ENCODE measurements at regions not wholly inside any gene's neighbourhood (a gene's known extent, or its start where the extent isn't known, plus 50 kb on each side); places are given as distances from the start of the nearest gene placed in this dataset.

DNA sequence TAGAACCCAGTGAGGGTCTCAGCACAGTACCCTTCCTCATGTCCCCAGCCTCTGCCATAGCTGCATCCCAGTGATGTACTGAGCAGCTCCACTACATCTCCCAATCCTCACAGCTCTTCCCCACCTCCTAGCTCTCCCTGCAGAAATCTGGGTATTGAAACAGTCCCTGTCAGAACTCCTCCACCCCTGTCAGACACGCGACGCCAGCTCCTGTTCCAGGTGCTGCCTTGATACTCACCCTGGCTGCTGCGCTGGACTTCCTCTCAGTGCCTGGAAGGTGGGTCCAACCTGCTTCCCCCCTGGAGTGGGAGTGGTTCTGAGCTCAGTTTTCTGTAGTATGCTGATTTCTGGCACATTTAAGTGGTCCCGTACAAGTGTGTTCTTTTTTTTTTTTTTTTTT lies 160.9 kb upstream of the SLCO3A1 start:
- DNase-seq = no peak

GRCh38 chr15:91694131-91694830 lies 159.2 kb upstream of the SLCO3A1 start:
- peak; percentile 19 for DNase-seq

GRCh38 chr15:91694831-91695210 lies 158.7 kb upstream of the SLCO3A1 start:
- DNase-seq = no peak

DNA sequence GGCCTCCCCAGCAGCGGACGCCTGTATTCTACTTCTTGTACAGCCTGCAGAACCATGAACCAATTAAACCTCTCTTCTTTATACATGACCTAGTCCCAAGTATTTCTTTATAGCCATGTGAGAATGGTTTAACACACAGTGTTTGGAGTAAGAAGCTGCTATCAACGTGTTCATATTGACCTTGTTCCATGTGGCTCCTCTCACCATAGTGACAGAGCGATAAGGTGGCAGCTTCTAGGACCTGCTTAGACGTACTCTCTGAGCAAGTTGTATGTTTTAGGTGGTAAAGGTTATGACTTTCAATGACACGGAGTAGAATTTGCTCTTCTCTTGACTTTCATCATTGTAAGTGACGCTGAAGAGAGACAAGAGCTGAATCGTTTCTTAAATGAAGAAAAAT lies 157.7 kb upstream of the SLCO3A1 start:
- DNase-seq = no peak

GRCh38 chr15:91696981-91697380 lies 156.5 kb upstream of the SLCO3A1 start:
- no peak for DNase-seq

DNA sequence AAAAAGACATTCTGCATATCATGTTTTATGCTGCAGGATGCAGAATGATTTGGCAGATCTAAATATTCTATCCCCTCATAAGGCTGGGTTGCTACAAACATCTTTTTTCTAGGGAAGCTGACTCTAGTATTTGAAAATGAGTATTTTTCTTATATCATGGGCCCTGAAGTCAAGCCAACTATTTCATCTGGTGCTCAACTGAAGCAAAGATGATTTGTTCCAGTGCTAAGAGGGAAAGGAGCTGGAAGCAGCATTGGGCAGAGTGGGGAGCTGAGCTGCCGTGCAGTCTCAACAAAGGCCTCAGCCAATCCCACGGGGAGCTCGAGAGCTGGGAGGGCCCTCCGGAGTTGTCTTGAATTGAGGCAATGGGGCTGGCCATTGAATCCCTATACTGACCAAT lies 155.3 kb upstream of the SLCO3A1 start:
- DNase-seq = no peak

DNA sequence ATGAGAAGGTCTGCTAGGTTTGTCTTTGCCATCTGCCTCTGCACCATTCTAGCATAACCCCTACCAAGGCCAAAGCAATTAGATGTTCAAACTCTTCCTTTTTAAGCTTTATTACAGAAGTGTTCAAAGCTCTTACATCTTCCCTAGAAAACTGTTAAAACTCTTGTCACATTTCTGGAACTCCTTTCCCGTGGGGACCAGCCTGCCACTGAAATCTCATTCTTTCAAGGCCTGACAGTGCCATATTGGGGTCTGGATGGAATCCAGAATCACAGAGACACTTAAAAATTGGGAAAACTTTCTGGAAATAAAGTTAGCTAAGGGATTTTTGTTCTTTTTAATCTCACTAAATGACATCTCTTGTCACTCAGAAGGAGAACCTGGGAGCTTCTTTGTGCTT lies 153.8 kb upstream of the SLCO3A1 start:
- no peak for DNase-seq

GRCh38 chr15:91703274-91703673 lies 150.2 kb upstream of the SLCO3A1 start:
- no peak for DNase-seq

- no peak for DNase-seq
Observed at GRCh38 chr15:91704343-91704742, 149.2 kb upstream of the SLCO3A1 start.

DNA sequence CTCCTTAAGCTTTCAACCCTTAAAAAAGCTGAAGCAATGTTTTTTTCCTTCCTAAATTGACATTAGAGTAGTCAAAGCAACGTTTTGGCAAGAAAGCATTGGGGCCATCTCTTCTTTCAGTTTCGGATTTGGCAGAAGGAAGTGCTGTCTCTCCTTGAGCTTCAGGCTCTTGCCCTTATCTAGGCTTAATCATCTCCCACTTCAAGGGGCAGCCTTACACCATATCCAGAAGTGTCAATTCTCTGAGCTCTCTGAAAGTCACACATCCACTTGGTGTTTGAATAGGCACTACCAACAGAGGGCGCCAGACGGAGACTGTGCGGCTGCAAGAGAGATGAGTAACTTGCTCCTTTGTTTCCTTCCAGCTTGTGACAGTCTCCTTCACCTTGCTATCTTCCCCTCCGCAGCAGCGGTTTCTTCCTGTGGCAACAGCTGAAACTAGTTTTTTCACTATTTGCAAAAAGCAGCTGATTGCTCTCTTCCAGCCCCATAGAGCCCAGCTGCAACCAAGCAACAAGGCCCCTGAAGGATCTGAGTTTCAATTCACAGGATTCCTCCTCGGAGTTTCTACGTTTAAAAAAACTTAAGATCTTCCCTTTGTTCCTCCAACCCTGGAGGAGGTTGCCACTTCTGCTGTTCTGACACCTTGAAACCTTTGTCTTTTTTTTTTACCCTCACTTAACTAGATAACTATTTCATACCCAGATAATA lies 147.0 kb upstream of the SLCO3A1 start:
- DNase-seq = peak; percentile 87

- DNase-seq = no peak
Observed at GRCh38 chr15:91710080-91710698, 143.3 kb upstream of the SLCO3A1 start.

DNA sequence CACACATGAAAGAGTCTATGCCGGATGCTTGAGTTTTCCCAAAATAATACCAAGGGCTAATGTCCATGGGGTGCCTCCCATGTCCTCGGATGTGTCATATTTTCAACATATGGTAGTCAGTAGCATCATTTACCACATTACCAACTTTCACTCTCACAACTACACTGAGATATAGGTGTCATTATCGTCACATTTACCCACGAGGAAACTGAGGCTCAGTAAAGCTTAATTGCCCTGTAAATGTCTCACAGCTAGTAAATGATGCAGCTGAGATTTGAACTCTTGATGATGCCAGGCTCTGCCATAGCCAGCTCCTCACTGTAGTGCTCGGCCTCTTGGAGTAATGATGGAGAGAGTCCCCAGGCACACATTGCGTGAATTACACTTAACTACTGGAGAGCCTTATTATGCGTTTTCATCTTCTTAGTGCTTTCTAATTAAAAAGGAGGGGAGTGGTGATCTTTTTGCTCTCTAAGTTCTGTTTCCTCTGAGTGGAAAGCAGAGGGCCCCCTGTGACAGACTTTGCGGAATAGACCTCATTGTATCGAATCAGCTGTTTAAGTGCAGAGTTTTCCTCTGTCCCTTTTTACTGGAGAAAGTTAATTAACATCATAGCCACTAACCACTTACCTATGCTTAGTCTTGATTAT lies 142.0 kb upstream of the SLCO3A1 start:
- DNase-seq = no peak

DNA sequence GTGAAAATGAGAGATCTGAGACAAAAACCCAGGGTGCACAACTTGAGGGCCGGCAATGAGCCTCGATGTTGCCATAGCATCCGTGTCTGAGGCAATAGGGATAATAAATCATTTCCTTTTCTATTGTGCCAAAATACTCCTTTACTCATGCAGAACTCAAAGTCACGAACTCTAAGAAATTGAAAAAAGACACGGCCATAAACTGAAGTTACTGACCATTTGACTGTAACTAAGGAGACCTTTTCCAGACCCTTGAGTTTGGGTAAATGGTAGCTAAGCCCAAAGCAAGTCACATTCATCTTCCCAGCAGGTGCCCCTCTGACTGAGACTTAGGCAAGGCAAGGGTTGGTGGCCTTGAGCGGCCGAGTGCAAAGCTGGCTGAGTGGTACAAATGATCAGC lies 141.2 kb upstream of the SLCO3A1 start:
- DNase-seq = no peak

DNA sequence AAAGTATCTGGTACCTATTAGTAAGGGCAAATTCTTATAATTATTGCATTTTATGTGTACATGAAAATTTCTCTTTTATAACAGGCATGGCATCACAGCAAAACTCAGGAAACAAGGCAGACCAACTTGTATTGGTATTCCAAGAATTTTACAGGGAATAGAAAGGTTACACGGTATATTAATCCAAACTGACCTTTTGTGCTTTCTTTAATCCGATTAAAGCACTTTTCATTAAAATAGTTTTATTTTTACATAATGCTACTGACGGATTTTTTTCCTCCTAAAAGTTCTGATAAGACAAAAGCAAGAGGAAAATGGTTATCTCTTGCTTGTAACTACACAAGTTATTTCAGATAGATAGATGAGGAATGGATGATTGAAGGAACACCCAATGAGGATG lies 137.0 kb upstream of the SLCO3A1 start:
- DNase-seq = no peak

DNA sequence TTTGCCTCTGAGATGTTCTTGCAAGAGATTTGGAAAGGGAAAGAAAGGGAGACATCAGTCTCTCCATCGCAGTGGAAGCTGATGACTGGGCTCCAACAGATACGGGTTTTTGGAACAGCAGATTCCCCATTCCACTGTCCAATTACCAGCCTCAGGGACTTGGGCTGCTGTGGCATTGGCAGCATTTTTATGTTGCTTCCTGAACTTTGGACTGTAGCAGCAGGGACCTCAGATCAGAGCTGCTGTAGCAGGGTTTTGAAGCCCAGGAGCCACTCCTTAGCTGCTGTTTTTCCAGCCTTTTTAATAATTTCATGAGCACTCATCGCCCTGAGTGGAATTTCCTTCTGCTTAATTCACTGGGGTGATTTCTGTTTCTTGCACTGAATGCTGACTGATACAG lies 135.7 kb upstream of the SLCO3A1 start:
- DNase-seq = no peak

DNA sequence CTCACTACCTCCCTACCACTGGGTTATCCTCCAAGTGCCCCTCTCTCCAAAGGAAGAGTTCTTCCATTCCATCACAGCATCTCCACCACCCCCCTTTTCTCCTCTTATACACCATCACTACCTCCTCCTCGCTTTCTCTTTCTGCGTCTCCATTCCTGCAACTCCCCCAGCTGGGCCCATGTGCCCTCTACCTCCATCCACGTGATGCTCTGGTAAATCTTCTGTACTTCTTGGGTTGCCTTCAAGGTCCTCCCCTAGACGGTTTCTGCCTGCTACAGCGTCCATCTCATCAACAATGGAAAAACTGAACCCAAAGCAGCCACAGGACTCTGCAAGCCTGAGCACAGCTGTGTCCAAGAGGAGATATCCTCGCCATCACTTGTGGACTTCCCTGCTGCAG lies 129.5 kb upstream of the SLCO3A1 start:
- DNase-seq = no peak

GRCh38 chr15:91733661-91734060 lies 119.8 kb upstream of the SLCO3A1 start:
- no peak for DNase-seq

DNA sequence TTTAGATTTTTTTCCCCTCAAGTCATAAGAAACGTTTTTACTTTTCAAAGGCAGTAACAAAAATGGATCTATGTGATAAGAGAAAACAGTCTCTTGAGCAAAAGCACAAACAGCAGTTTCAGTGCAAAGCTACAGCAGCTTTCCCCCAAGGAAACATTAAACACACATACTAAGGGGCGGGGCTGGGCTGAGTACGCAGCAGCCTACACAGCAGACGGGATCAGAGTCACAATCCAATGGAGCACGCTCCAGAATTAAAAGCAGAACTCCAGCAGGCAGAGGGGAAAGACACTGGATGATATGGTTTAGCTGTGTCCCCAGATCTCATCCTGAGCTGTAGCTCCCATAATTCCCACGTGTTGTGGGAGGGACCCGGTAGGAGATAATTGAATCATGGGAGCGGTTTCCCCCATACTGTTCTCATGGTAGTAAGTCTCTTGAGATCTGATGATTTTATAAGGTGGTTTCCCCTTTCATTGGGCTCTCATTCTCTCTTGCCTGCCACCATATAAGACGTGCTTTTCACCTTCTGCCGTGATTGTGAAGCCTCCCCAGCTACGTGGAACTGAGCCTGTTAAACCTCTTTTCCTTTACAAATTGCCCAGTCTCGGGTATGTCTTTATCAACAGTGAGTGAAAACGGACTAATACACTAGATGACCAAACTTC lies 116.2 kb upstream of the SLCO3A1 start:
- DNase-seq = no peak

DNA sequence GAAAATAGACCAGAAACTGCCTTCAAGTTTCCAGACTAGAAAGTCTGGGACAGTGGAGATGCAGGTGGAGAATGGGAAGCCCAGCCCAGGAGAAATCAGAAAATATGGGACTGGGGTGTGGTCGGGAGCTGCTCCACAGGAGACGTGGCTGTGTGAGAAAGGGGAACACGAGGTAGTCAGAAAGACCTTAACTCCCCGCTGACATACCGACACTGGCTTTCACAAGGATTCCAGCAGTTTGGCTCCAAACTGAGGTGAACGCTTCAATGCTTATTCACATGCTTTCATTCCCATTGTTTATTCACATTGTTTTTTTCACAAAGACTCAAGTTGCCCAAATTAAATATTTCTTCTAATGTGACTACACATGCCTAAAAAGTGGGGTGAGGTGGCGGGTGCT lies 111.5 kb upstream of the SLCO3A1 start:
- no peak for DNase-seq

DNA sequence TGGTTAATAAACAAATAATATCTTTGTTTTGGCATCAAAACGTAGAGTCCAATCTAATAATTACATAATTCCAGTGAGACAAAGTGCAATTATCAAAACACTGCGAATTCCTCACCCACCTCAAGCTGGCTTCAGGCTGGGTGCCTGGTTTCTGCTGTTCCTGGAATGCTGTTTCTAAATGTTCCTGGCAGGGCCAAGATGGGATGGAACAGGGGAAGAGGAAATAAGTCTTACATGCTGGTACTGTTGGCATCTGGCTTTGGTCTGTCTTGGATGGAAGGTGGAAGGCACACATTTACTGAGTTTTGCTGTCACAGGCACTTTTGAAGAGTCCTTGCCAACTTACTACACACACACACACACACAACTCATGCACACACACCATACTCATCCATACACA lies 101.9 kb upstream of the SLCO3A1 start:
- DNase-seq = peak; percentile 57

DNA sequence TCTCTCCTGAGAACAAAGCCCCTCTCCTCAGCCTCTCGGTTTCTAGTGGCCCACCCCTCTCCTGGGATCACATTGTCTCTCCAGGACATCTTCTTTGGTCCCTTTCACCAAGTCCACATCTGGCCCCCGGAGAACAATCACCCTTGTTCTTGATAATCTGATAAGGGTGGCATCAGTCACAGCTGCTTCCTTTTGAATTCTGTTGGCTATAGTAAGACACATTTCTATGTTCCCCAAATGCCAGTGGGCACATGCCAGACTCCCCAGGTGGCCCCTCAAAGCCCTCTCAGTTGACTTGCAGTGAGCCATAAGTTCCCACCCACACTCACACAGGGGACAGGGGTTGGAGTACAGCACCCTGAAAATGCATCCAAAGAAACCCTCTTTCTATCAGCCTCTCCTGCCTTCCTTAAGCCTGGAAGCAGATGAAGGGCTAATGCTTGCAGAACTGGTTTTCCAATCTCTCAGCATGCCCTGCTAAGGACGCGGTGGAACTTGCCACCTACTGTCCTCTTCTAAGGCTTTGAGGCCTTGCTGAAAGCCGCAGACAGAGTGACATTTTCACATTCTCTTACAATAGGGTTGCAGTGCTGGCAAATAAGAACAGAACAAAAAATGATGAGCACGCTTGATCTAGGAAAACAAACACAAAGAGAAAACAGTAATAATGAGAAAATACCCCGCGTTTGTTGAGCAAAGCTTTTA lies 101.3 kb upstream of the SLCO3A1 start:
- peak; percentile 57 for DNase-seq

GRCh38 chr15:91759560-91759959 lies 93.9 kb upstream of the SLCO3A1 start:
- DNase-seq = no peak

- no peak for DNase-seq
Observed at GRCh38 chr15:91765660-91766059, 87.8 kb upstream of the SLCO3A1 start.
